ENCODE measurements at regions not wholly inside any gene's neighbourhood (a gene's known extent, or its start where the extent isn't known, plus 50 kb on each side); places are given as distances from the start of the nearest gene placed in this dataset.

DNA sequence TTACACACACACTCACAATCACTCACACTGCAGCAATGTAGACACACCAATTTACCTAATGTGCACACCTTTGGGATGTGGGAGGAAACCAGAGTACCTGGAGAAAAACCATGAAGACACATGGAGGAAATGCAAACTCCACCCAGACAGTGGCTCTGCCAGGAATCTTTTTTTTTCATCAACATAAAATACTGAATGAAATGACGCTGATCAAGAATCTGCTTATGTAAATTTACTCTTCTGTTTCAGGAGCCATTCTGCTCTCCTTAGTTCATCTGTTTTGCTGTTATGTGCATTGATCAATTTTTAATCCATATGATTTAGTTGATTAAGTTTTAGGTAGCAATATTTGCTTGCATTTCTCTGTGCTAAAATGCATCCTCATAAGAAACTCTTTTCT lies 414.2 kb upstream of the CCDC54 start:
- no peak for TF ChIP-seq POLR2AphosphoS5 (IDR thresholded peaks at IDR 0.05; ENCODE audit: low read depth, low read length)
- no peak for TF ChIP-seq TAF1 (IDR thresholded peaks at IDR 0.05; ENCODE audit: low read depth, low read length)
- no peak for TF ChIP-seq POLR2A (IDR thresholded peaks at IDR 0.05; ENCODE audit: low read depth, low read length)

Data from GM12891 (cell line).